Caco-2 (cell line): ENCODE measurements at regions not wholly inside any gene's neighbourhood (a gene's known extent, or its start where the extent isn't known, plus 50 kb on each side); places are given as distances from the start of the nearest gene placed in this dataset.

ENCODE experiments used
- BruUV-seq: library from RNA; stranded (reverse); fragments of 400-500 nt; replicated peaks from 2 replicates; lab custom pipeline; 2021; lab: Mats Ljungman, UMichigan
- CTCF ChIA-PET: fragments of 300-600 bp; sonication (Branson Sonifier 250); formaldehyde crosslinking; loops from one replicate; lab custom pipeline; 2022; ENCODE audit warnings: antibody characterized with exemption; lab: Charles Lee
- POLR2A ChIA-PET: fragments of 300-600 bp; sonication (Branson Sonifier 250); formaldehyde crosslinking; loops from one replicate; lab custom pipeline; 2022; ENCODE audit warnings: antibody characterized with exemption; lab: Charles Lee
- DNase-seq, 2 experiments: peaks; one replicate each; pipeline versions ENCODE4 v3.0.0 to v3.0.0-alpha.2; 2020 to 2022
- H3K27me3 ChIP-seq: replicated peaks from 2 replicates; pipeline ENCODE4 v1.6.0; 2011; ENCODE audit warnings: low read length; ENCODE audit not compliant: control insufficient read depth, insufficient read depth
- H3K36me3 ChIP-seq: 2 replicates; pipeline ENCODE4 v1.5.1; 2011; ENCODE audit warnings: low read length; ENCODE audit not compliant: control insufficient read depth, insufficient read depth
- H3K4me1 ChIP-seq: fragments of 250-450 bp; sonication (Bioruptor Pico); 2 replicates; pipeline ENCODE4 v1.5.1; 2020; ENCODE audit warnings: mild to moderate bottlenecking
- H3K4me3 ChIP-seq: 2 replicates; pipeline ENCODE4 v1.5.1; 2011; ENCODE audit warnings: low read depth, mild to moderate bottlenecking, control low read depth, low read length
- H3K9me3 ChIP-seq: fragments of 250-450 bp; sonication (Bioruptor Pico); 2 replicates; pipeline ENCODE4 v1.5.1; 2020; ENCODE audit warnings: mild to moderate bottlenecking, moderate library complexity
- H3K27ac Mint-ChIP-seq: one replicate; pipeline ENCODE4 v1.8.0; 2022; ENCODE audit warnings: mixed read lengths; ENCODE audit not compliant: unreplicated experiment
- H3K27me3 Mint-ChIP-seq: one replicate; pipeline ENCODE4 v1.8.0; 2022; ENCODE audit warnings: mixed read lengths; ENCODE audit not compliant: insufficient read depth, unreplicated experiment
- H3K36me3 Mint-ChIP-seq: one replicate; pipeline ENCODE4 v1.8.0; 2022; ENCODE audit warnings: mild to moderate bottlenecking, mixed read lengths; ENCODE audit not compliant: insufficient read depth, unreplicated experiment
- H3K4me1 Mint-ChIP-seq: one replicate; pipeline ENCODE4 v1.8.0; 2022; ENCODE audit warnings: low read depth, mixed read lengths; ENCODE audit not compliant: unreplicated experiment
- H3K4me3 Mint-ChIP-seq: one replicate; pipeline ENCODE4 v1.8.0; 2022; ENCODE audit warnings: mild to moderate bottlenecking, moderate library complexity, mixed read lengths; ENCODE audit not compliant: unreplicated experiment
- H3K9me3 Mint-ChIP-seq: one replicate; pipeline ENCODE4 v1.8.0; 2022; ENCODE audit warnings: mixed read lengths; ENCODE audit not compliant: unreplicated experiment
- intact Hi-C: fragments of 100-400 bp; cut with micrococcal nuclease; formaldehyde crosslinking; loops from one replicate; pipeline ENCODE4 v1.10.0; 2022; ENCODE audit not compliant: unreplicated experiment
- TF ChIP-seq, protein P1 (sequence below), 2 experiments: fragments of 200-600 bp in 1 of 2; IDR thresholded peaks; 1 replicate in 1 of 2; 2 replicates in 1 of 2; pipeline versions ENCODE4 v1.5.1 to v1.8.0; 2011 to 2022; ENCODE audit warnings: antibody characterized with exemption in 1 of 2, control low read depth in 1 of 2, inconsistent platforms in 1 of 2, low read depth in 1 of 2, low read length in 1 of 2, mild to moderate bottlenecking in 1 of 2, moderate library complexity in 1 of 2; ENCODE audit not compliant: insufficient read depth in 1 of 2, severe bottlenecking in 1 of 2, unreplicated experiment in 1 of 2

DNA sequence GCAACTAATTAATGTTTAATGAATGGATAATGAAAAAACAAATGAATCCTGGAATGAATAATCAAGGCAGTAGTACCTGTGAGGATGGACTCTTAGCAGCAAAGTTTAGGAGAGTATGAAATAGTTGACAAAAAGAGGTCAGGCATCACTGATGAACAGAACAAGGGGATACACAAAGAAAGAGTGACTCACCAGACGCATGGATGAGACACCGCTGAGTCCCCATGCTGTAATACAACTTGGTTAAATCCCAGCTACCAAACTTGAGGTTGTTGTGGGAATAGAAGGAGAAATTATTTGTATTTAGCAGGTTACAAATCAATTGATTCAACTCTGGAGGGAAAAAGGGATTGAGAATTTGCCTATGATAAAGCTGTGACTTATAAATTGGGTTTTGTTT, 976.9 kb upstream of the TENM4 start:
- Mint-ChIP-seq H3K4me1 (no peaks in the 10 kb centered on the region), H3K4me3 (no peak overlapping the region), H3K27ac (no peak overlapping the region), H3K27me3 (no peaks in the 10 kb centered on the region), H3K36me3 (no peaks in the 10 kb centered on the region), H3K9me3 (no peaks in the 10 kb centered on the region)
- ChIA-PET CTCF (no interaction called here), POLR2A (no interaction called here)
- no peak for DNase-seq
- Histone ChIP-seq H3K4me1 (no peaks in the 10 kb centered on the region), H3K27me3 (no peaks in the 10 kb centered on the region), H3K4me3 (no peak overlapping the region), H3K36me3 (no peaks in the 10 kb centered on the region), H3K9me3 (no peaks in the 10 kb centered on the region)
- TF ChIP-seq, protein P1, sequence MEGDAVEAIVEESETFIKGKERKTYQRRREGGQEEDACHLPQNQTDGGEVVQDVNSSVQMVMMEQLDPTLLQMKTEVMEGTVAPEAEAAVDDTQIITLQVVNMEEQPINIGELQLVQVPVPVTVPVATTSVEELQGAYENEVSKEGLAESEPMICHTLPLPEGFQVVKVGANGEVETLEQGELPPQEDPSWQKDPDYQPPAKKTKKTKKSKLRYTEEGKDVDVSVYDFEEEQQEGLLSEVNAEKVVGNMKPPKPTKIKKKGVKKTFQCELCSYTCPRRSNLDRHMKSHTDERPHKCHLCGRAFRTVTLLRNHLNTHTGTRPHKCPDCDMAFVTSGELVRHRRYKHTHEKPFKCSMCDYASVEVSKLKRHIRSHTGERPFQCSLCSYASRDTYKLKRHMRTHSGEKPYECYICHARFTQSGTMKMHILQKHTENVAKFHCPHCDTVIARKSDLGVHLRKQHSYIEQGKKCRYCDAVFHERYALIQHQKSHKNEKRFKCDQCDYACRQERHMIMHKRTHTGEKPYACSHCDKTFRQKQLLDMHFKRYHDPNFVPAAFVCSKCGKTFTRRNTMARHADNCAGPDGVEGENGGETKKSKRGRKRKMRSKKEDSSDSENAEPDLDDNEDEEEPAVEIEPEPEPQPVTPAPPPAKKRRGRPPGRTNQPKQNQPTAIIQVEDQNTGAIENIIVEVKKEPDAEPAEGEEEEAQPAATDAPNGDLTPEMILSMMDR (IDR thresholded peaks at IDR 0.05; ENCODE audit: insufficient read depth in 1 of 2, low read depth in 1 of 2, low read length in 1 of 2, severe bottlenecking in 1 of 2, unreplicated experiment in 1 of 2) = no peak
- intact Hi-C loops = loop anchor here (10.0 kb wide), 1 partner anchor 817 kb away; no protein-coding TSS in a partner anchor
- BruUV-seq = no TSS peak

DNA sequence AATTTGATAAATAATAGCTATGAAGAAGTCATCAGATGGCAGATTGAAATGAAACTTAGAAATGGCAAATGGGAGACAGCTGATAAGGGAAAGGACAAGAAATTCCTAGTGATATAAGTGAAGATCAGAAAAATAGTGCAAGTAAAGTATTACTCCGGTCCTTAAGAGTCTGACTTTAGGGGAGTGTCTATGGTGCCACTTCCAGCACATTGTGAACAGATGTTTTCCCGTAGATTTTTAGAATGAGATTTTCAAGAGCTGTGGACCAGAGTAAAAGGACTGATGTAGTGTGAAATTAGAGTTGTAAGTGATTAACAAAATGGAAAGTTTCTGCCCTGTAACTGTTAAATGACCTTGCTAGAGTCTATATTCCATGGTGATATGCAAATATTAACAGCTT, 974.8 kb upstream of the TENM4 start:
- H3K4me1 Mint-ChIP-seq = no peaks in the 10 kb centered on the region
- H3K9me3 Mint-ChIP-seq = peaks cover 9% of the 10 kb centered on the region
- ChIA-PET CTCF (no interaction called here), POLR2A (no interaction called here)
- no peaks in the 10 kb centered on the region for H3K4me1 ChIP-seq
- intact Hi-C loops = loop anchor here (10.0 kb wide), 1 partner anchor 819 kb away; no protein-coding TSS in a partner anchor
- no peaks in the 10 kb centered on the region for H3K27me3 ChIP-seq
- H3K36me3 ChIP-seq = no peaks in the 10 kb centered on the region
- no peaks in the 10 kb centered on the region for H3K36me3 Mint-ChIP-seq
- no TSS peak for BruUV-seq
- DNase-seq = no peak
- H3K27me3 Mint-ChIP-seq = no peaks in the 10 kb centered on the region
- no peak overlapping the region for H3K27ac Mint-ChIP-seq
- H3K4me3 ChIP-seq = no peak overlapping the region
- TF ChIP-seq, protein P1 (IDR thresholded peaks at IDR 0.05; ENCODE audit: insufficient read depth in 1 of 2, low read depth in 1 of 2, low read length in 1 of 2, severe bottlenecking in 1 of 2, unreplicated experiment in 1 of 2) = no peak
- H3K9me3 ChIP-seq = peaks cover 4% of the 10 kb centered on the region; the same call in 1 of the 2 replicates
- no peak overlapping the region for H3K4me3 Mint-ChIP-seq

GRCh38 chr11:80414181-80415165, 973.6 kb upstream of the TENM4 start:
- no peaks in the 10 kb centered on the region for H3K27me3 Mint-ChIP-seq
- POLR2A ChIA-PET = no interaction called here
- H3K9me3 Mint-ChIP-seq = peaks cover 9% of the 10 kb centered on the region
- H3K4me3 Mint-ChIP-seq = no peak overlapping the region
- Histone ChIP-seq H3K9me3 (peaks cover 4% of the 10 kb centered on the region; the same call in 1 of the 2 replicates), H3K36me3 (no peaks in the 10 kb centered on the region), H3K27me3 (no peaks in the 10 kb centered on the region), H3K4me3 (no peak overlapping the region), H3K4me1 (no peaks in the 10 kb centered on the region)
- intact Hi-C loops = loop anchor here (10.0 kb wide), 1 partner anchor 820 kb away; no protein-coding TSS in a partner anchor
- no peaks in the 10 kb centered on the region for H3K36me3 Mint-ChIP-seq
- H3K4me1 Mint-ChIP-seq = no peaks in the 10 kb centered on the region
- no peak for DNase-seq
- CTCF ChIA-PET = no interaction called here
- H3K27ac Mint-ChIP-seq = no peak overlapping the region
- no TSS peak for BruUV-seq
- TF ChIP-seq, protein P1 (IDR thresholded peaks at IDR 0.05; ENCODE audit: insufficient read depth in 1 of 2, low read depth in 1 of 2, low read length in 1 of 2, severe bottlenecking in 1 of 2, unreplicated experiment in 1 of 2) = no peak
